RPMI7951 (cell line): ENCODE measurements at regions not wholly inside any gene's neighbourhood (a gene's known extent, or its start where the extent isn't known, plus 50 kb on each side); places are given as distances from the start of the nearest gene placed in this dataset.

Source experiments
- DNase-seq: peaks from one replicate; pipeline ENCODE4 v3.0.0-alpha.2; 2012; ENCODE audit warnings: low read depth

DNA sequence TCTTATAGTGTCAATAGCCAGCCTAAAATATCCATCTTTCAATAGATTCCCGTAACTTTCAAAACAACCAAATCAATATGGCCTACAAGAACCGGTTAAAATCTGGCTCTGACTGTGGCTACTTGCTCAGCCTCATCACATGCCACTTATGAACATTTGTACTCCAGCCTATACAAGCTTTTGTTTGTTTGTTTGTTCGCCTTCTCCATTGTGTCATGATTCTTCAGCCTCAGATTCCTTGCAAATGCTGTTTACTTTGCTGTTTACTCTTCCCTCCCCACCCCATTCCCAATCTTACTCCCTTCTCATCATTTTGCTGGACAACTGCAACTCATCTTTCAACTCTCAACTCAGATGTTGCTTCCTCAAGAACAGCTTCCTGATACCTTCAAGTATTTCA, 161.2 kb downstream of the CAPZA3 start:
- DNase-seq = no peak

DNA sequence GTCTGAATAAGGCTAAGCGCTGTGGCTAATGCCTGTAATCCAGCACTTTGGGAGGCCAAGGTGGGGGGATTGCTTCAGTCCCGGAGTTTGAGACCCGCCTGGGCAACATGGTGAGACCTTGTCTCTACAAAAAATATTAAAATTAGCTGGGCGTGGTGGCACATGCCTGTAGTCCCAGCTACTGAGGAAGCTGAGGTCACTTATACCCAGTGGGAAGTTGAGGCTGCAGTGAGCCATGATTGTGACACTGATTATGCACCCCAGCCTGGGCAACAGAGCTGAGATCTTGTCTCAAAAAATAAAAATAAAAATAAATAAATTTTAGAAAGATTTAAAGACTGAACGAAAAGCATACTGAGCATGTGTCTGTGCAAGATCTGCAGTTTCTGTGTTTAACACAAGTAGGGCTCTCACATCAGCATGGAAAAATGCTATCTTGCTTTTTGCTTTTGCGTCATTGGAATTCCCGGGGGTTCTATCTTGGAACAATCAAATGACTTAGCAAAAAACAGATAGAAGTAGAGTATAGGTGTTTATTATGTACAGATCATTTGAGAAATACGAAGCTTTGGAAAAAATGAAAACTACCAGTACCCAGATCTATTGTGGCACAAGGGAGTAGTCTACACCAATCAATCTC, 161.9 kb downstream of the CAPZA3 start:
- DNase-seq = no peak

DNA sequence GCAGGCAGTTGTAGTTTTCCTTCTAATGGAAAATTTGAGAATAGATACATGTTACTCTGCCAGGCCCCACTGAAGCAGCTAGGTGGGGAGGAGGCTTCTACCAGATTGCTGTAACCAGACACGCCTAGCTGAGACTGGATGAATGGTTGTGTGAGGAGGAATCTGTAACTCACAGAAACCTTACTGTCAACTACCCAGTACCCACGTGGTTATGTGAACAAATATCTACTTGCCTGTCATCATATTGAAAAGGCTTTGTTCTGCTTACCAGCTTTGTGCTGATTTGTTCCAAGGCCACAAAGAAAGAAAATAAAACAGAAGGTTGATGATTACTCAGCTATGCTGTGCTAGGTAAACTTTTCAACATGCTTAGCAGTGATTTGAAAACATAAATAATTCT, 167.2 kb downstream of the CAPZA3 start:
- no peak for DNase-seq

DNA sequence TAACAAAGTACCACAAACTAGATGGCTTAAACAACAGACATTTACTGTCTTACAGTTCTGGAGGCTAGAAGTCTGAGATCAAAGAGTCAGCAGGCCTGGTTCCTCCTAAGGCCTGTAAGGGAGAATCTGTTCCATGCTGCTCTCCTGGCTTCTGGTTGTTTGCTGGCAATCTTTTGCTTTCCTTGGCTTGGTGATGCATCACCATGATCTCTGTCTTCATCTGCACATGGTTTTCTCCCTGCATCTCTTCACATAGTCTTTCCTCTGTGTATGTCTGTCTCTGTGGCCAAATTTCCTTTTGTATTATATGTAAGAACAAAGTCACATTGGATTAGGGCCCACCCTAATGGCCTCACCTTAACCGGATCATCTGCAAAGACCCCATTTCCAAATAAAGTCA, 168.5 kb downstream of the CAPZA3 start:
- DNase-seq = no peak

DNA sequence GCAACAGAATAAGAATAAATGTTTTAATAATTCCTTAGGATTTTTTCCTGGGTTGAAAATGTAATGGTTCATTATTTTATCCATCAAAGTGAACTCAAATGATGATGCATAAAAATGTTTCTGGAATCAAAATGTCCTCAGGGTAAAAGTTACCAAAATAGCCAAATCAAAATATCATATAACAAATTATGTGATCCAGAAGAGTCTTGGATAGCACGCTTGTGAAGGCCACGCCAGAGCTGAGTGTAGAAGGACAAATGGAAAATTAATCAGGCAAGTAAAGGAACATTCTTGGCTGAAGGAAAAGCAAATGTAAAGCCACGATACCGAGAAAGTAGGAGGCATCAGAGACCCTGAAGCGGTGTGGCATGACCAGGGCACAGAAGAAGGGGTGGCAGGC, 169.2 kb downstream of the CAPZA3 start:
- no peak for DNase-seq

DNA sequence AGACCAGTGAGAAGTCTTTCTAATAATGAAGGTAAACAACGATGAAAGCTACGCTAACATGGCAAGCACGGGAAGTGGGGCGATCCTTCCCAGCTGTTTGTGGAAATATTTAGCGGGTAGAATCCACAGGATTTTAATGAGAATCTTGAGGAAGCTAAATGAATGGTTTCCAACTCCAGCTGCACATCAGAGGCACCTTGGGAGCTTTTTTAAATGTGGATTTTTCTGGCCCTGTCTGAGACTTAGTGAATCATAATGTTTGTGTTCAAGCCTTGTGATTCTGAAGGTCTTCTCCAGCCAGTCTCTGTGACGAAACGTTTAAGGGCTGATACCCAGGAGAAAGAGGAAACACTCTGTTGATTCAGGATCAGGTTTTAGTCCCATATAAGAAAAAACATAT, 169.8 kb downstream of the CAPZA3 start:
- DNase-seq = no peak

DNA sequence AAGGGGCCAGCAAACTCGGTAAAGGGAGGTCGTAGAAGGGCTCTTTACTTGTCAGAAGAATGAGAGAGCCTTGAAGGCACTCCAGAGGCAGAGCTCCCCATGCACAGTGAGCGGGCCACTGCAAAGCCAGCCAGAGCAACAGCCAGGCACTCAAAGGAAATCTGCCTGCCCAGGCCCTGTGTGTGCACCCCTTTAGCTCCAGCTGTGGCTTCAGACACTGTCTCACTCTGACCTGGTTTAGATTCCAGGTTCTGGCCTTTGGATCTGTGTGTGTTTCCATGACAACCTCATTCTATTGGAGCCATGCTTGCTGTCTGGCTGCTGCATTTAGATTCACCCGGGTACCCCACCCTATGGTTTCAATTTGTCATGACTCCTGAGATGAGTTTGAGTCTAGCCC, 170.3 kb downstream of the CAPZA3 start:
- no peak for DNase-seq

DNA sequence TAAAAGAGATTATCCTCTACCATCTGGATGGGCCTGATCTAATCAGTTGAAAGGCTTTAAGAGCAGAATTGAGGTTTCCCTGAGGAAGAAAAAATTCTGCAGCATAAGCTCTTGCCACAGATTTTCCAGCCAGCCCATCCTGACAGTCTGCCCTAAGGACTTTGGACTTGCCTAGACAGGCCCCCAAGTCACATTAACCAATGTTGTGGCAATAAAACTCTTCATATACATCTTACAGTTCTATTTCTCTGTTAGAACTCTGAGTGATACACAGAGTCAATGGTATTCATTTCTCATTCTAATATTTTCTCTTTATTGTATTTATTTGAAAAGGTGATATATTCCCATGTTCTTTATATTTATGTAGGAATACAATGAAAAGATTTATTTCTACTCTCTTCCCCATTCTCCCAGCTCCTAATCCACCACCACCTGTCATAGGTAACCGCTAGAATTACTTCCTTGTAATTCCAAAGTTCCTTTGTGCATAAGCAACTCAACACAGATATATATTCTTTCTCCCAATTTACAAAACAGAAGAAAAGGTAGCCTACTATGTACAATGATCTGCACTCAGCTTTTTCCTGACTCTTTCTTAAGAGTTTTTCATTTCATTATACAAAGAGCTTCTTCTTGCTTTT, 182.1 kb downstream of the CAPZA3 start:
- no peak for DNase-seq

DNA sequence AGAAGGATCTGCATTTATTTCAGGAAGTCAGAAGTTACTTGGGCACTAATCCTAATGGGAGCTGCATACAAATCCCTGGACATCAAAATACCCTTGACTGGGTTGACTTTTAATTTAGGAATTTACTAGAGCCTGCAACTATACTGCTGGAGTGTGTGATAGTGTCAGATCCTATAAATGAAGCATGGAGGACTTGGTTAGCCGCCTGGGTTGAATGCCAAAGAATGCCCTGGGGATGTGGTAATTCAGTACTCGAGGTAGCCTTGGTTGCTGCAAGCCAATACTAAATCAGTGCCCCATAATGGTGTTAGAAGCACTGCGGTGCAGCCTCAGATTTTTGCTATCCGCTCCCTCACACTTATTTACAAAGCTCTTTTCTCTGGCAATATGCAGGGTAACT, 184.9 kb downstream of the CAPZA3 start:
- DNase-seq = peak; percentile 11

DNA sequence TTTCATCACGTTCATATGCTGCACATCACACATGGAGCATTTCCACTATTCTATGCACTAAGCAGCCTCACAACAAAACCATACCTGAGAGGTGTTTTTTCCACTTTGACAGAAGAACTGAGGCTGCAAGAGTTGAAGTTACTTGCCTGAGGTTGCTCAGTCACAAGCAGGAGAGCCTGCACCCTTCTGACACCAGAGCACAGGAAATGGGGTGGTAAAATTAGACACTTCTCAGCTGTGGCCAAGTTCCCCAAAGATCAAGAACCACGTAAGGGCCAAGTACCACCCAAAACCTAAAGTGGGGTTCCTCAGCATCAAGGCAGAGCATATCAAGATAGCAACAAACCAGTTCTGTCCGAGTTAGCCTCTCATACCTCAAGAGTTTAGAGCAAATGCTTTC, 185.8 kb downstream of the CAPZA3 start:
- DNase-seq = no peak

DNA sequence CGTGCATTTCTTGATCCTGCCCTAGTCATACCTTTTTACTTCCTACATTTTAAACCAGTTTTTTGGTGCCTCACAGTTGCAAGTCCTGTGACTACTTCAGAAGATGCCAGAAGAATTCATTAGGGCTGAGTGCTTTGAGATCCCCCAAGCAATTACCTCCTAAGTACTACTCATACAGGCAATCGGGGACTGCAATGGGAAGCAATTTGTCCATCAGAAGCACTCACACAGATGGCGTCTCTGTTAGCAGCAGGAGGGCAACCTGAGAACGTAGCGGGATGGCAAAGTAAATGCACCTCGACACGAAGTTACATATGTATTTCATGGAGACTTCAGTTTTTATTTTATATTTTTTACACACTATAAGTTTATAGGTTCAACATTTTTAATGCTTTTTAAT, 188.3 kb downstream of the CAPZA3 start:
- DNase-seq = no peak

DNA sequence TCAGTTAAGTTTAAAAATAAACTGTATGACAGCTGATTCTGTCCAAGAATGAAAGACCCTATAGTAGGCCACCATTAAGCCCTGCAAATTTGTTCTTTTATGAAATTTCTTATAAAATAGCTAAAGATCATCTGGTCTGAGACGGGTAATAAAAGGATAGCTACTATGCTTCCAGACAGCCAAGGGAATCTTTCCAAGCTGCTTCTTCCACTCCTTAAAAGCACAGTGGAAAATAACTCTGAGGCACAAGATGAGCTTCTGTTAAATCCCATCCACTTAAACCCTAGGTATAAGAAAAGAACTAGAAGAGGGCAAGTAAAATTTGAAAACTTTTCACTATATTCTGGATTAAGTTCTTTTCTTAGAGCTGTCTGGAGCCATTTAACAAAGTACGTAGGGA, 194.3 kb downstream of the CAPZA3 start:
- no peak for DNase-seq

DNA sequence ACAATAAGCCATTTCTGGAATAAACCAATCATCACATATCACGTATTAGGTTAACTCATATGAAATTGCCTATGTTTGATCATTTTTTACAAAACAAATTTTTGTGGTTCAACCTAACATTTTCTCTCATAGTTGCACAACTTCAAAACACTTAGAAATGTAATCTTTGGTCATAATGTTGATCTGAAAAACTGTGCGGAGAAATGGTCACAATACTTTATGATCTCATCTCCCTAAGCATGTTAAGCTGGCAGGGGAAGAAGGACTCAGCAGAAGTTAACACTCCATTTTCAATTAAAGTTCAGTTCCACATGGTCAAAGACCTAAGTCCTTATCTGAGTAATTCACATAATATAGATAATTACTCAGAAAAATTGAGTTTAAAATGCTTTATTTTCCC, 194.8 kb downstream of the CAPZA3 start:
- no peak for DNase-seq

DNA sequence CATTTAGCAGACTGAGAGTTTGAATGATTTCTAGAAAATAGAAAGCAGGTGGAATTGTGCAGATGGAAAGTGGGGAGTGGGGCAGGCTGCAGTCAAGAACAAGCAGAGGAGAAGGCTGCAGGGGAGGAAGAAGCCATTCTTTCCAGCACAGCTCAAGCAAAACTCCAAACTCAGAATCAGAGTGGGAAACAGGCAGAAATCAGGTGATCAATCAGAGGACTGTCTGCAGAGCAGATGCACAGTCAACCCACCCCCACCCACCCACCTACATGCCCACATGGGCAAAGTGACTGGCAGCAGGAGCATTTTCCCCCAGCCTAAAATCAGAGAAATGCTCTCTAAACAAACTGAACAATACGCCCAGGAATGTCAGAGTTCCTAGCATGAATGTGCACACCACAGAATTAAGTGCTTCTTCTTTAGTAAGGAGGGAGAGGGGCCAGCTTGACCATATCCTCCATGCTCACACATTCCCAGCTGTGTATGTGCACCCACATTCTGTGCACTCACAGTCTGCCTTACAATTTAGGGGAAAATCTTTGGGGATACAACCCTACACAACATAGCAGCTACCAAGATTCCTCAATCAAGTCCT, 194.1 kb upstream of the PLEKHA5 start:
- DNase-seq = no peak

DNA sequence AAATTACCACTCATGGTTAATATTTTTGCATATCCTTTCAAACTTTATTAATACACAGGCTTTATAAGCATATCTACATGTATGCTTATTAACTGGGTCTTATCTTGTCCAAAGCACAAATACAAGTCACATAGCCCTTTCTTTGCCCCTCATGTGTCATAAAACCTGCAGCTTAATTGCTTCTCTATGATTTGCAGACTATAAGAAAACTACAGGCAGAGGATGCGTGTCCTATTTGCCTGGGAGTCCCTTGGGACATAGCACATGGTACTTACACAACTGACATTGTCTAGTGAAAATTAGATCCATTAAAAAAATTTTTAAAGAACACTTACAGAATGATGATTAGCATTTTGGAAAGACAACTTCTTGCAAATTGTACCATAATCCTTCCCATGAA, 190.5 kb upstream of the PLEKHA5 start:
- DNase-seq = no peak

DNA sequence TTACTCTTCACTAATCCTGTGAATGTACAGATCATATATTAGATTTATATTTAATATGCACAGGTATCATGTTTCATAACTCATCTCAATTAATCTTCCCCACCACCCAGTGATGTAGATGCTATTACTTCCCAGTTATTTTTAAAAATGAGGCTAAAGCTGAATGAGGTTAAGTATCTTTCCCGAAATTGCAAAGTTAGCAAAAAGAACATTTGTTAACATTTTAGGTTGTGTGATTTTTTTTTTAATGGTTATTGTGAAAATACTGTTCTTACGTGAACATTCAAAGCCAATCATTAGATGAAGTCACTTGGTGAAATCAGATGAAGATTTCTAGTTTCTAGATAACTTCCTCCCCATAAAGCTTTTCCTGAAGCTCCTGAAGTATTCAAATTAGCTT, 186.9 kb upstream of the PLEKHA5 start:
- no peak for DNase-seq

DNA sequence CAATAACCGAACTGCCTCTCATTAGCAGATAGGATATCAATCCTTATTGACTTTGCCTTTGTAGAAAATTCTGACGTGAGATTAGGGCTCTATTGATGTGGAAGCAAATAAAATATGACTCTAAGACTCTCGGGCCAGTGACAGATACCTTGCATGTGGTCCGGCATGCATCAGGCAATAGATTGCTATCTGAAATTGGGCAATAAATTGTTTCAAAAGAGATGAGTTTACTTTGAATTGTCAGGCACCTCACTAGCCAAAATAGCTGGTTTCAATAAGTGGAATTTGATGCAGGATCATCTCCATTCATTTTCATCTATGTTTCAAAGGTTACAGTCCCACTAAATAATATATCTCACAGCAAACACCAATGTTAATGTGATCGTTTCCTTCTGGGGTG, 186.3 kb upstream of the PLEKHA5 start:
- DNase-seq = no peak

DNA sequence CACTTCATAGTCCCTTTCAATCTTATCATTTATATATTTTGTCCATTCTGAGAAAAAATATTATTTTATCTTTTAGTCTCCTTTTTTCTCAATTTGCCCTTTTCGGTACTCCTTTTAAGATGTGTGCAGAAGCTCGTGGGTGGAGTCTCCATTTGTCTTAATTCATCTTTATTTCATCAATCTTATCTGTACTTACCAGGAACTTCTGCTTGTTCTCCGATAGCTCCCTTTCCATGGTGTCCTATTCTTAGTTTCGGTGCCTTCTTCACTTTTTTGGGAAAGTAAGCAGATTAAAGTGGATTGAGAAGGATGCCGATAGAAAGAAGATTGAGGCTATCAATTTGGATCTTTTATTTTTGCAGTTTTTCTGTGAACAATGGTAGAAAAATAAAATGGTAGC, 183.4 kb upstream of the PLEKHA5 start:
- no peak for DNase-seq

DNA sequence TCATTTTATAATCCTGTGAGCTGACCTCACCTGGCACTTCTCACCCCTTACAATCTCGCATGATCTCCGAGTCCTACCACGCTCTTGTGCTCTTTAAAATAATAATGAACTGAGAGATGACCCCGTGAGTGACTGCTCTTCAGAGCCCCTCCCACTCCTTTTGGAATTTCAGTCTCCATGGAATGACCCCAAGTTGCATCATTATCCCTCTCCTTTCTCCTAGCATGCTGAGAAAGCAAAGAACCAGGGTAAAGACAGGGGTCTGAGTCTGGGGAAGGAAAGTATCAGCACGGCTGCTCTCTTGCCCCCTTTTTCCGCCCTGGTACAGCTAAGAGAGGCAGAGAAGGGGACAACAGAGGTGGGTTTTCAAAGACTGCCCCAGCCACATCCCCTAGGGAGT, 178.3 kb upstream of the PLEKHA5 start:
- DNase-seq = no peak

DNA sequence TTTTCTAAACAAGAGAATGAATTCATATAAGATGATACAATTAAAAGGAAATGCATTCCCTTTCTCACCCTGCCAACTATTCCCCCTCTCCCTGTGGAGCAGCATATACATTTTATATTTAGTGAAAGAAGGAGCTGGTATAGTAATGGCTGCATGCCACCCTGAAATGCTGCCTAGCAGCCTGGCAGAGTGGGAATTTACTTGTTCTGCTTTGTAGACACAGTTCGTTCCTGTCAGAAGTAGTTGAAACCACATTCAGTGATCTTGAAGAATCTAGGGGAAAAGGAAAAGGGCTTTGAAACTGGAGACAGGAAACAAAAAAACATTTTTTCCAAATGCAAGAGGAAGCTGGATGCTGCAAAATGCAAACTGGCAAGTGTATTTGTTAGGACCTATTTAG, 176.0 kb upstream of the PLEKHA5 start:
- no peak for DNase-seq

DNA sequence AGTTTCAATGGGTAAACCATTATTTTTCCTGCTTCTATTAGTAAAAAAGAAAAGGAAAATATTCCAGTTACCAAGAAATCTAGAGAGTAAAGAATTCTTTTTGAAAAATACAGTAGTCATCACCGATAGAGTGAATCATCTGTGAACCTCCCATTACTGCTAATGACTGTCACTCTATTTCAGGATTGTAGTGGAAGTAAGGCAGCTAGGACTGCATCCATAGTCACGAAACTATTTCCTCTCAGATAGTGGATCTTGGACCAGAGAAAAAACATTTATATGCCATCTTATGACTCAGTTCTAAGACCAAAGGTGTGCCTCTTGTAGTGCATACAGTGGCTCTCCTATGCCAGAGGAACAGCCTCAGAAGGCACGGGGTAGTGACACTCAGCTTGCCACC, 173.9 kb upstream of the PLEKHA5 start:
- peak; percentile 50 for DNase-seq

DNA sequence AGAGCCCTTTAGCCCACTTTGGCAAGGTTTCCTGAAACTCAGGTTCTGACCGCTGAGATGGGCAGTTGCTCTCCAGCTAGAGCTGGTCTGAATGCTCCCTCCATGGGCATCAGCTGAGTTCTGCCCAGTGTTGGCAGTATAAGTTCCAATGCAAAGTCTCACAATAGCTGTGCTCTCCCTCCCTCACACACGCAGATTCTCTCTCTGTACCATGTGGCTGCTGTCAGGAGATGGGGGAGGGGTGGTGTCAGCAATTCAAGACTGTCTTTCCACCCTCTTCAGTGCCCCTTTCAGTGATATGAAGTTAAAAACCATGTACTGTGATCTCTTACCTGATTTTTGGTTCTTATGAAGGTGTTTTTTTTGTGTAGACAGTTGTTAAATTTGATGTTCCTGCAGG, 164.3 kb upstream of the PLEKHA5 start:
- DNase-seq = peak; percentile 10

DNA sequence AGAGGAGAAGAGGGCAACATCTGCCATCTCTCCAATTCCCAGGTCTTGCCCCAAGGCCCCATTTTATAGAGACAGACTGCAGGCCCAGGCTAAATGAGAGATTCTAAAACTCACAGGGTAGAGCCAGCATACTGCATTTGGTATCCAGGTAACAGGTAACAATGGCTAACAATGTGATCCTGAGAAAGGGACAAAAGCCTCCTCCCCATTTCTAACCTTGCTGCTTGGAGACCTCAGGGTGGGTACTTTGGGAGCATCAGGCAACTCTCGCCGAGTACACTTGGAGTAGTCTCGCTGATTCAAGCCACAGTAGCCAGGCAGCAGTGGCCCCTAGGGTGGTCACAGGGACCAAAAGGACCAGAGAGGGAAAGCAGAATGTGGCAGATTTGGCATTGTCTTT, 162.6 kb upstream of the PLEKHA5 start:
- no peak for DNase-seq

DNA sequence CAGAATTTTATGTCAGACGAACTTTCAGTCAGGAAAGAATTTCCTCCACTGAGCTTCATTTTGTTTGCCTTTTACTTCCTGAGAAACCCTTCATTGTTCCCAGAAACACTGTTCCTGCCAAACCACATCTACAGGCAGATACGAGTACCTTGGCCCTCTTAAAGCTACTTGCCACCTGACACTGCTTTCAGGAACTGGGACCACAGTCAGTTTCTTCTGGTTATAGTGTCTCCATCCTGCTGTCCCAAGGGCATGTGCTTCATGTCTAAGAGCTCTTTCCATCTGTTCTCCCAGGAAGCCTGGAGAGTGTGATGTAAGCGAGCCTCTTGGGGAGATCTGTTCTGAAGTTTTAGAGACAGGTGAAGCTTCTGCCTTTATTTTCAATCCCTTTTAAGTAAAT, 161.7 kb upstream of the PLEKHA5 start:
- DNase-seq = no peak
